Mesodermal cell (in vitro differentiated cells): ENCODE measurements at regions not wholly inside any gene's neighbourhood (a gene's known extent, or its start where the extent isn't known, plus 50 kb on each side); places are given as distances from the start of the nearest gene placed in this dataset.

Experiments
- H3K27ac ChIP-seq: 2 replicates; pipeline ENCODE4 v1.7.0; 2013; ENCODE audit warnings: mild to moderate bottlenecking, low read depth, low read length, moderate library complexity; ENCODE audit not compliant: severe bottlenecking
- H3K36me3 ChIP-seq: 2 replicates; pipeline ENCODE4 v1.7.1; 2013; ENCODE audit warnings: mild to moderate bottlenecking, low read length, moderate library complexity; ENCODE audit not compliant: control insufficient read depth, insufficient read depth
- H3K4me1 ChIP-seq: one replicate; pipeline ENCODE4 v1.7.1; 2013; ENCODE audit warnings: mild to moderate bottlenecking, low read length; ENCODE audit not compliant: insufficient read depth, control insufficient read depth, poor library complexity, severe bottlenecking
- H3K4me3 ChIP-seq: 2 replicates; pipeline ENCODE4 v1.7.0; 2013; ENCODE audit warnings: low read length, control low read depth, mild to moderate bottlenecking; ENCODE audit not compliant: insufficient read depth, poor library complexity, severe bottlenecking; ENCODE audit errors: extremely low read depth
- H3K9me3 ChIP-seq: 2 replicates; pipeline ENCODE4 v1.7.1; 2013; ENCODE audit warnings: mild to moderate bottlenecking, low read length, moderate library complexity; ENCODE audit not compliant: control insufficient read depth
- whole genome bisulfite sequencing, 2 experiments: methylation state at CpG; one replicate each; pipeline ENCODE4 v1.1.5; 2013; ENCODE audit warnings: missing lambda C conversion rate in 2 of 2; ENCODE audit not compliant: insufficient coverage in 2 of 2; 5-methylcytosine and 5-hydroxymethylcytosine counted together

GRCh38 chrX:6852121-6852520 lies 295.4 kb upstream of the STS start:
- Histone ChIP-seq H3K4me3 (no peak overlapping the region), H3K4me1 (peaks cover 6% of the 10 kb centered on the region), H3K27ac (no peak overlapping the region), H3K36me3 (no peaks in the 10 kb centered on the region), H3K9me3 (no peaks in the 10 kb centered on the region)
- WGBS, 2 experiments, result no CpG with 5 or more reads among the region's 1 CpG

- no CpG with 5 or more reads among the region's 4 CpGs for WGBS, 2 experiments
- Histone ChIP-seq H3K4me3 (no peak overlapping the region), H3K4me1 (peaks cover 6% of the 10 kb centered on the region), H3K27ac (no peak overlapping the region), H3K36me3 (no peaks in the 10 kb centered on the region), H3K9me3 (no peaks in the 10 kb centered on the region)
Measured at GRCh38 chrX:6851140-6851539, 296.4 kb upstream of the STS start.

- peak overlapping the region; percentile 79 for H3K27ac ChIP-seq
- H3K36me3 ChIP-seq, result no peaks in the 10 kb centered on the region
- H3K4me1 ChIP-seq, result peaks cover 6% of the 10 kb centered on the region
- H3K4me3 ChIP-seq, result no peak overlapping the region
- WGBS, 2 experiments, result 44% methylated on average over 3 of the region's 6 CpGs; no CpG with 5 or more reads in 1 of the 2 experiments
- no peaks in the 10 kb centered on the region for H3K9me3 ChIP-seq
Measured at GRCh38 chrX:6849716-6850414, 297.6 kb upstream of the STS start.

GRCh38 chrX:6832619-6833018 lies 297.7 kb upstream of the VCX3A start:
- H3K27ac ChIP-seq, result no peak overlapping the region
- no peaks in the 10 kb centered on the region for H3K4me1 ChIP-seq
- 100% methylated on average over 1 of the region's 2 CpGs for WGBS, 2 experiments
- no peaks in the 10 kb centered on the region for H3K36me3 ChIP-seq
- no peaks in the 10 kb centered on the region for H3K9me3 ChIP-seq
- H3K4me3 ChIP-seq, result no peak overlapping the region

DNA sequence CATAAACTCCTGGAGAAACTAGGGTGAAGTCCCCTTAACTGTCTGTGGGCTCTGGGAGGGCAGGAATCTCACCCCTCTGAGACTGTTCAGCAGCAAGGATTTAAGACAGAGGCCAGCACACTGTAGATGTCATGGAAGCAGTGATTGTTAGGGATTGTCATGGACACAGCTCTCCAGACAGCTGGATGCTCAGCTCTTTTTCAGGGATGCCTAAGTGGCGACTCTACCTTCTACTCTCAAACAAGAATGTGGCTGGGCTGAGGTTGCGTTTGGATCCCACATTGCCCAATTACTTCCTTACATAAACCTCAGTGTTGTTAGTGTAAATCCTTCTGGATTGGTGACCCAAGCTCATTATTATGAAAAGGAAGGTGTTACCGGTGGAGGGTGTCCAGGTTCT lies 291.9 kb upstream of the VCX3A start:
- Histone ChIP-seq H3K36me3 (no peaks in the 10 kb centered on the region), H3K27ac (no peak overlapping the region), H3K4me1 (no peaks in the 10 kb centered on the region), H3K4me3 (no peak overlapping the region), H3K9me3 (no peaks in the 10 kb centered on the region)
- WGBS, 2 experiments, result no CpG with 5 or more reads among the region's 3 CpGs

- 93% methylated on average over 3 of the region's 6 CpGs; no CpG with 5 or more reads in 1 of the 2 experiments for WGBS, 2 experiments
- H3K4me3 ChIP-seq, result no peak overlapping the region
- H3K4me1 ChIP-seq, result no peaks in the 10 kb centered on the region
- no peaks in the 10 kb centered on the region for H3K9me3 ChIP-seq
- no peak overlapping the region for H3K27ac ChIP-seq
- H3K36me3 ChIP-seq, result no peaks in the 10 kb centered on the region
Measured at GRCh38 chrX:6821730-6822129, 286.8 kb upstream of the VCX3A start.

DNA sequence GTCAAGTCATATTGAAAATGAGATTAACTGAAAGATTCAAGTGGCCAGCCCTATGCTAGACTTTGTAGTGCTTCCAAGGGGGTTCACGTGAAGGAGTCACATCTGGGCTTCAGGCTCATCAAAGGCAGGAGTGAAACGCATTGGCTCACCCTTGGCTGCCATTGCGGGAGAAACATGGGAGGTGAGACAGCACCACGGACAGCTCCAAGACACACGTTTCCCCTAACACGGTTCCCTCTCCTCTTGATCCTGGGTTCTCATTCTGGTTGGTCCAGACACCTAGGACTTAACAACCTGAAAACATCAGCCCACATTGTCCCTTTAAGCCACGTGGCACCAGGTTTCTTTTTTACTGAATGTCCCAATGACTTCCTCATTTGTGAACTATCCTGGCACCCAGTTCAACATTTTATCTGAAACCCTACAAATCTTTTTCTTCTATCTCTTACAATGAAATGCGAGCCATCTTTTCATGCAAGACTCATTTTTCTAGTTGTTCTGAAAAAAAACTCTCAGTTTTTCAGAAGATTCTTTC lies 279.0 kb upstream of the VCX3A start:
- H3K9me3 ChIP-seq, result no peaks in the 10 kb centered on the region
- WGBS, 2 experiments, result 50% methylated on average over 4 of the region's 8 CpGs
- no peak overlapping the region for H3K27ac ChIP-seq
- no peak overlapping the region for H3K4me3 ChIP-seq
- no peaks in the 10 kb centered on the region for H3K4me1 ChIP-seq
- H3K36me3 ChIP-seq, result no peaks in the 10 kb centered on the region

- Histone ChIP-seq H3K4me1 (no peaks in the 10 kb centered on the region), H3K9me3 (no peaks in the 10 kb centered on the region), H3K27ac (no peak overlapping the region), H3K36me3 (no peaks in the 10 kb centered on the region), H3K4me3 (no peak overlapping the region)
- no CpG with 5 or more reads among the region's 1 CpG for WGBS, 2 experiments
Measured at GRCh38 chrX:6812087-6812486, 277.2 kb upstream of the VCX3A start.

DNA sequence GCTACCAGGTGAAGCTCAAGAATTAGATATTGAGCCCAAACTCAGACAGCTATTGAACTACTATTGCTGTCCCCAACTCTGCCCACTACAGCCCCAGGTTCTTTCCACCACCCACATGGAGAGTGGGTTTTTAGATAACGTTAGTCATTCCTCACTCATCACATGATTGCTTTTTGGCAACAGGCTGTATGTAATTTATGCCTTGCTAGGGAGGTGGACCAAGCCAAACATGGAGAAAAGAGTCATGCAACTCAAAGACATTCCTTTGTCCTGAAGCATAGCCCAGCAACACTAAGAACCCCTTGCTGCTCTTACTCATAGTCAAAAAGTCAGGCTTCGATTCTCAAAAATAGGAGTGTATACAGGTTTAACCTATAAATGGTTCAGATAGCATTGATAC lies 275.9 kb upstream of the VCX3A start:
- no peak overlapping the region for H3K27ac ChIP-seq
- H3K9me3 ChIP-seq, result no peaks in the 10 kb centered on the region
- no peaks in the 10 kb centered on the region for H3K36me3 ChIP-seq
- WGBS, 2 experiments, result no CpG with 5 or more reads among the region's 2 CpGs
- no peaks in the 10 kb centered on the region for H3K4me1 ChIP-seq
- H3K4me3 ChIP-seq, result no peak overlapping the region

- Histone ChIP-seq H3K27ac (no peak overlapping the region), H3K4me1 (no peaks in the 10 kb centered on the region), H3K36me3 (no peaks in the 10 kb centered on the region), H3K4me3 (no peak overlapping the region), H3K9me3 (no peaks in the 10 kb centered on the region)
- no CpG with 5 or more reads among the region's 6 CpGs for WGBS, 2 experiments
Measured at GRCh38 chrX:6803607-6804006, 268.7 kb upstream of the VCX3A start.

DNA sequence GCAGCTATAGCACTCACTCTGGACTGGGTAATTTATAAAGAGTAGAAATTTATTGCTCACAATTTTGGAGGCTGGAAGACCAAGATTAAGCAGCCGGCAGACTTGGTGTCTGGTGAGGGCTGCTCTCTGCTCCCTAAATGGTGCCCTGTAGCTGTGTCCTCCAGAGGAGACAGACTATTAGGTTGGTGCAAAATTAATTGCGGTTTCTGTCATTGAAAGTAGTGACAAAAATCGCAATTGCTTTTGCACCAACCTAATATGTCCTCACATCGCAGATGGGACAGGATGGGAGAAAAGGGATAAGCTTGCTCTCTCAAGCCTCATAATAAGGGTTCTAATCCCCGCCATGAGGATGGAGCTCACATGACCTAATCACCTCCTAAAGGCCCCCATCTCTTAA lies 258.1 kb upstream of the VCX3A start:
- no peak overlapping the region for H3K27ac ChIP-seq
- no peaks in the 10 kb centered on the region for H3K36me3 ChIP-seq
- no CpG with 5 or more reads among the region's 5 CpGs for WGBS, 2 experiments
- no peaks in the 10 kb centered on the region for H3K9me3 ChIP-seq
- no peaks in the 10 kb centered on the region for H3K4me1 ChIP-seq
- H3K4me3 ChIP-seq, result no peak overlapping the region
